T-helper 1 cell (primary cell): ENCODE measurements at regions not wholly inside any gene's neighbourhood (a gene's known extent, or its start where the extent isn't known, plus 50 kb on each side); places are given as distances from the start of the nearest gene placed in this dataset.

Source experiments
- DNase-seq, 5 donors: peaks; one replicate each; pipeline ENCODE4 v3.0.0-alpha.2; 2012 to 2020

DNA sequence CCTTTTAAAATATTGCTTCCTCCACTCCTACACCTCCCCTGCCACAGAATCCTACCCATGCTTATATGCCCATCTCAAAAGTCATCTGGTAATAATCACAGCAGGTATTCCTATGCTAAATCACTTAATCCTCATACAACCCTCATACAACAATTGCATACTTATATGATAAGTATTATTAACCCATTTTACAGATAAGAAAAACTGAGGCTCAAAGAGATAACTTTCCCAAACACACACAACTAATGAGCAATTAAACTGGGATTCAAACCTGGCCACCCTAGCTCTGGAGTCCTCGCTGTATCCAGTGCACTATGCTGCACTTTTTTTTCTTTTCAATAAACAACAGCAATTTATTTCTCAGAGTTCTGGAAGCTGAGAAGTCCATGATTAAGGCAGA, 99.8 kb upstream of the TSPAN5 start:
- no peak for DNase-seq

DNA sequence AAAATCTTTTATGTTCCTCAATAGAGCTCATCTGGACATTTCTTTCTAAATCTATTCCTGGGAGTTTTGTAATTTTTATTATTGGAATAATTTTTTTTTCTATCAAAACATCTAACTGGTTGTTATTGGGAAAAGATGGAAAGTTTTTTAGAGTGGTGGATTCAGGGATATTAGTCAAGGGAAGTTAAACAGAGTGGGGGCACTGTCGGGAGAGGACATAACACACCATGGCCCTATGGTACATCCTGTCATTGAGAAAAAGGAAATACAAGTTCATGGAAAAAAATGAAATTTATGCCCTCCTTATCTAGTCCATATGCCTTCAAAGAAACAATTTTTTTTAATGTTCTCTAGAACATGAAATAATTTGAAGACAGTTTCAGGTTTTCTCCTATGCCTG, 96.3 kb upstream of the TSPAN5 start:
- DNase-seq = no peak

DNA sequence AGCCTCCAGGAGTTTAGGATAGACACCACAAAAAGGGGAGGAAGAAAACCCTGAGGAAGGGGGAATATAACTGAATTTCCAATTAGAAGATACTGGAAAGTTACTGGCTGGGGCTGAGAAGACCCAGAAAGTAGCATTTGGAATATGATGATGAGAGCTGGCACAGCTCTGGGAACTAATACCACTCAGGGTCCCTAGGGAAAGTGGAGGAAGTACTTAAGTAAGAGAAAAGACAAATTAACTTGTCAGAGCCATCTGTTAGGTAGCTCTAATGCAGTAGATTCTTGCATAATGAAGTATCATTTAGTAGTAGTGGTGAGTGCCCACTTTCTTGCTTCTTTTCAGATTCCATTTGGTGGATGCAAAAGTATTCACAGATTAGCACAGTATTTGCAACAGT, 90.8 kb upstream of the TSPAN5 start:
- no peak for DNase-seq

DNA sequence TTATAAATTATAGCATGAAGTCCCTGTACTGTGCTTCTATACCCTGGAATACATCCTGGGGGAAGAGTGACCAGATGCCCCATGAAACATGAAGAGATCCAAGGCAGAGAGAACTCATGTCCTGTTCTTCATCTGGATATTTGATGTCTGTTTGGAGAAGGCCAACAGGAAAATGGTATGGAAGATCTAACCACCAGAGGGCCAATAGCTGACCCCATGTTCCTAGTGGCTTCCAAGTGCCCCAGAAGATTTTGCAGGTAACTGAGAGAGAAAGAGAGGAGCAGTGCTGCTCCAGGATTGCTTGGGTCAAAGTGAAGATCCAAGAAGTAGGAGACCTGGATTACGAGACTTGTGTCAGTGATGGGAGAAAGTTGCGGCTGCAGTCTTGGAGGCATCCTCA, 90.2 kb upstream of the TSPAN5 start:
- no peak for DNase-seq

DNA sequence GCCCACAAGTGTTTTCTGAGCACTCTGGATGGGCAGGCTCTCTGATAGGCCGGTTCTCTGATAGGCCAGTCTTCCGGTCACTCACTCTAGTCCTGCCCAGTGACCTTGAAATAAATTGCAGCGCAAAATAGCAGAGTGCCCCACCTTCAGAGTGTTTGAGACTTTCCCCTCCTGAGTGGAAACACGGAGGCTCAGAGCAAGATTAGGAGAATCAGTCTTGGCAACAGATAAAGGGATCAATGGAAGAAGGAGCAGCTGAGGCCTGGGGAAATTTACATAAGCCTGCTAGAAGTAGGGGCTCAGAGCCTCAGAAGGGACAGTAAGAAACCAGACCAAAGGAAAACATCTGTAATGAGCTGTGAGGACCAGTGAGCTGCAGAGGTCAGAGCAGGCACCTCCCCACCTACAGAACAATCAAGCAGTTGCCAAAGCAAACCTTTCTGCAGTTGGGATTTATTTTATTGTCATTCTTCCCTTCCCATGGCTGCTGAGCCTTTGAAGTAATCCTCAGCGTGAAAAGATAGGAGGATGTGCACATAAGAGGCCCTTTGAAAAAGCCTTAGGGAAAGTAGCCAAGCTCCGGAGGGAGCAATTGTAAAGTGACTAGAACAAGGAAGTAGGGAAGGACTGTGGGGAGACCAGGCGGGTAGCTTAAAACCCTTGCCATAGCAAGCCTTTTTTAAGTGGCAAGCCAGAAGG, 89.1 kb upstream of the TSPAN5 start:
- no peak for DNase-seq

DNA sequence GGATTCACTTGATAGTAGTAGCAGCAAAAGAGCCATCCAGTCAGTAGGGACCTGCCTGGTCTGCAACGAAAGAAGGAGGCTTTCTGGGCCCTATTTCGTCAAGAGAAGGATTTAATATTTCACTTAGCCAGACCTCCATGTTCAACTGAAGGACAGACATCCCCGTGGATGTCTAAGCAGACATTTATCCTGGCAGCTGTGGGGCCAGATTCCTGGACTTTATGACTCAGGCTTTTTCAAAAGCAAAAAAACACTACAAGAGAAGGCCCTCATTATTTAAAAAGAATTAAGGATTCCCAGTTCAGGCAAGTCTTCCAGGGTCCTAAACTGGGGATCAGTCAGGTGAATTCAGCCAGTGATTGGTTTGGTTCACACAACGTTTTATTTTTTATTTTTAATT, 88.5 kb upstream of the TSPAN5 start:
- no peak for DNase-seq

DNA sequence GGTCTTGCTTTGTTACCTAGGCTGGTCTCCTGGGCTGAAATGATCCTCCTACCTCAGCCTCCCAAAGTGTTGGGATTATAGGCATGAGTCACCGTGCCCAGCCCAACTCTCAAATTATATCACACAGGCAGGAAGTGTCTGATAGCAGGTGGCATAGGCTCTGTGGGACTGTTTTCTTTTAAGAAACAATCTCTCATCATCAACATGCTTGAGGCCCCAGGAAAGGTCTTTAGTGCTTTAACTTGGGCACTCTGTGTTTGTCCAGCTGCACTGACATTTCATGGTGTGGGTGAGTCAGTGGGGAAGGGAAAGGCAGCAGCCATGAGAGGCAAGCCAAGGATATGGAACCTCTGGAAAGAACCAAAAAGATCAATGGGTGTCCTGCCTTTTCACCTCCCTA, 88.1 kb upstream of the TSPAN5 start:
- DNase-seq = no peak

DNA sequence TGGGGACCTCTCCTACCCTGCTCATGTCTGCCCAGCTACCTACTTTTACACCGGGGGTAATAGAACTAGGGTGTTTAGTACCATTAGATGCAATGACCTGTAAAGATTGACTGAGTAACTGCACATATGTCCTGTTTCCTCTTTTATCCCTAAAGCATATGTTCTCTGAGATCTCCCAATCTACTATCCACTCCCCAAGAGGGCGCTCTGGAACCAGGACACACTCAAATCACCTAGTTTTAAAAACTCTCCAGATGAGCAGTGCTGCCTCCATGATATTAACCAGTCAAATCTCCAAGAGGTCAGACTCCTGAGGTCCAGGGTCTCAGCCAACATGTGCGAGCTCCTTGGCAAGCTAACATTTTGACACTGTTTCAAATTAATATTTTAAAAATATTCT, 87.0 kb upstream of the TSPAN5 start:
- DNase-seq = no peak

DNA sequence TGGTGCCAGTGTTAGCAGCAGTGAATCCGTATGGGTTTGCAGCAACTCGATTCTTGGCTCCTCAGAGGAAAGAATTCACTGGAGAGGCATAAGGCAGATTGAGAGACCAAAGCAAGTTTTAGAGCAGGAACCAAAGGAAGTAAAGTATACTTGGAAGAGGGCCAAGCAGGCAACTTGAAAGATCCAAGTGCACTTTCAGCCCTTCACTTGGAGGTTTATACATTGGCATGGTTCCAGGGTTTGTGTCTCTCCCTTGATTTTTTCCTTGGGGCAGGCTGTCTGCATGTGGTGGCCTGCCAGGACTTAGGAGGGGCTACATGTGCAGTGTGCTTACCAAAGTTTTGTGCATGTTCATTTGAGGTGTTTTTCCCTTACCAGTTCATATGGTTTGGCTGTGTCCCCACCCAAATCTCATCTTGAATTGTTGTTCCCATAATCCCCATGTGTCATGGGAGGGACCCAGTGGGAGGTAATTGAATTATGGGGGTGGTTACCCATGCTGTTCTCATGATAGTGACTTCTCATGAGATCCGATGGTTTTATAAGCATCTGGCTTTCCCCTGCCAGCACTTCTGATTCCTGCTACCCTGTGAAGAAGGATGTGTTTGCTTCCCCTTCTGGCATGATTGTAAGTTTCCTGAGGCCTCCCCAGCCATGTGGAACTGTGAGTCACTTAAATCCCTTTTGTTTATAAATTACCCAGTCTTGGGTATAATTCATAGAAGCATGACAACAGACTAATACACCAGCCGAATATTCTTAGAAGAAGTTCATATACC, 86.2 kb upstream of the TSPAN5 start:
- DNase-seq = no peak

DNA sequence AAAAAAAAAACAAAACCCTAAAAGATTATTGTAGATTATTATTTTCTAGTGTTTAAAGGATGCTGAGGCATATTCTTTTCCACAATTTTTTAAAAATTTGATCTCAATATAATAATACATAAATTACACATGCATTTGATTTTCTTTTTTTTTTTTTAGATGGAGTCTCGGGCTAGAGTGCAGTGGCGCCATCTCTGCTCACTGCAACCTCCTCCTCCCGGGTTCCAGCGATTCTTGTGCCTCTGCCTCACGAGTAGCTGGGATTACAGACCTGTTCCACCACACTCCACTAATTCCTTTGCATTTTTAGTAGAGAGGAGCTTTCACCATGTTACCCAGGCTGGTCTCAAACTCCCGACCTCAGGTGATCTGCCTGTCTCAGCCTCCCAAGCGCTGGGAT, 83.5 kb upstream of the TSPAN5 start:
- no peak for DNase-seq

DNA sequence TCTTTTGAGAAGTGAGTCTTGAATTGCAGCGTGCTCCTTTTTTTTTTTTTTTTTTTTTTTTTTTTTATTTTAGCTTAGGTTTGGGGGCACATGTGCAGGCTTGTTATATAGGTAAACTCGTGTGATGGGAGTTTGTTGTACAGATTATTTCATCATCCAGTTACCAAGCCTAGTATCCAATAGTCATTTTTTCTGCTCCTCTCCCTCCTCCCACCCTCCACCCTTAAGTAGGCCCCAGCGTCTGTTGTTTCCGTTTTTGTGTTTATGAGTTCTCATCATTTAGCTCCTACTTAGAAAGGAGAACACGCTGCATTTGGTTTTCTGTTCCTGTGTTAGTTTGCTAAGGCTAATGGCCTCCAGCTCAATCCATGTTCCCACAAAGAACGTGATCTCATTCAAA, 81.3 kb upstream of the TSPAN5 start:
- DNase-seq = no peak

DNA sequence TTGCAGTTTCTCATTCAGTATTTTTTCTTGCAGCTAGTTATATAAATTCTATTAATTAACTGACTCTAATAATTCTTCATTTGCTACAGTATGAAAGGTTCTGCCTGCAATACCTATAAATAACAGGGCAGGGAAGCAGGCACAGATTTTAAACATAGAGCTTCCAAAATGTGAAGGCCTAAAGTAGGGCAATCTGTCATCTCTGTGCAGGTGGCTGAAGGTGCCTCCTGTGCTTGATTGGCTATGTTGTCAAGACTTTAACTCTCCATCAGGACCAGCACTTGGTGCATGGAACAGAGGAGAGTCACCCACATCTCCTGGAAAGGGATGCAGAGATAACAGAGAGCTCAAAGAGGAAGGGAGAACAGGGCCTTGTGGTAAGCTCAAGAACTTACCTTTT, 75.2 kb upstream of the TSPAN5 start:
- no peak for DNase-seq

DNA sequence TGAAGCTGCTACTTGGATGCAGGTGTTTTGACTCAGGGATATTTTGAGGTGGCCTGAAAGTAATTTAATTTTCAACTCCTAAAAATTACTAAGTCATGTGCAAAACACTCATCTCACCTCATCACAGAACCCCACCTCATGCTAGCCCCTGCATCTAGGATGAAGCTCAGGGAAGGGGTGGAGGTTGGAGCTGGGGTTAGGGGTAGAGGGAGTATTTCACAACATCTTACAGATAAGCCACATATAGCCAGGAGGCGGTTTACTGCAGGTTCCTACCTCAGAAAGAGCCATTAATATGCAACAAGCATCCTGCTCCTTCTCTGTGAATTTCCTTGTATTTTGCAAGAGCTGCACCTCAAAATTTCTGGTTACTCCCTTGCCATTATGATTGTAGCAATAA, 70.5 kb upstream of the TSPAN5 start:
- DNase-seq = no peak

DNA sequence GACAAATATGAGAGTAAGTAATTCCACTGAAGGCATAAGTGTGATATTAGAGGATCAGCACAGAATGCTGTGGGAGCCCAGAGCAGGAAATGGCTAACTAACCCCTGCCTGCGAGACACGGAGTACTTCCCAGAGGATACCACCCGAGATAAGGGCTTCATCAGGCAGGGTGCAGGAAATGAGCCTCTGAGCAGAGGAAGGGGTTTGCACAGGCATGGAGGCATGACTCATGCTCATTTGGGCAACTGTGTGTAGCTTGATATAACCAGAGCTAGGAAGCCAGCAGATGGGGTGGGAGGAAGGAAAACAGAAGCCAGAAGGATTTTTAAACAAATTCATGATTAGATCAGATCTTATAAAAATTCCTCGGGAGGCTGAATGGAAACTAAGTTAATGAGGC, 70.0 kb upstream of the TSPAN5 start:
- DNase-seq = no peak

DNA sequence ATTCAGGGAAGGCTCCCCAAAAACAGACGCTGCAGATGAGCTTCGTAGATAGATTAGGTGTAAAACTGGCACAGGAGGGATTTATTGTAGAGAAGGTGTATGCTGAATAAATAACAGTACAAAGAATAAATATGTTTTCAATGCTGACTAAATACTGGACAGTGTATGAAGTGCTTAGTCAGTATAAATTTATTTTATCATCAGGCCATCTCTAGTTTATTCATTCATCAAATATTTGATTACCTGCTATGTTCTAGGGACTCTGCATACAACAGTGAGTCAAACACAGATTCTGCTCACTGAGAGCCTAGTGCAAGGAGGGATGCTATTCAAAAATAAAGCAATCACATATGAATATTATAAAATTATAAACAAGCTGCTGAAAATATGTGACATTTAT, 63.6 kb upstream of the TSPAN5 start:
- DNase-seq = no peak

DNA sequence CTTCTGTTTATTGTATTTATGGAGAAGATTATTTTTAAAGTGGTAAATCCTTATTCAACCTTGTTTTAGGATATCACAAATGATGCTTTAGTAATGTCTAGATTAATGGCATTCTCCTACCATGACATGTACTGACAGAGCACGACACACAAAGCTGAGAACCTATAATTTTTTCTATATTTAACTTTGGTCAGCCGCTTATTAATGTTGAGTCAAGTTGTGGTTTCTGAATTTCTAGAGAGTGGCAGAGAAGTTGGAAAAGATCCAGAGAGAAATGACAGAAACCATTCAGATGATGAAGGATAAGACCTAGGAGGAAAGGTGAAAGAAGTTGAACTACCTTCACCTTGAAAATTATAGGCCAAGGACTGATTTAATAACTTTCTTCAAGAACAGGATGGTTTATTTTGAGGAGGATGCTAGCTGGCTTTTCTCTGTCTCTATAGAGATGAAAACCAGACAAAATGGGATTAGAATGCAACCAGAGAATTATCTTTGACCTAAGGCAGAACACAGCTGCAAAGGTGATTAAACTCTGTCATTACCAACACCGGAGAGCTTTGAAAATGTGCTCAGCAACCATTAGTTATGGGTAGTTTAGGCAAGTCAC, 62.6 kb upstream of the TSPAN5 start:
- DNase-seq = no peak

DNA sequence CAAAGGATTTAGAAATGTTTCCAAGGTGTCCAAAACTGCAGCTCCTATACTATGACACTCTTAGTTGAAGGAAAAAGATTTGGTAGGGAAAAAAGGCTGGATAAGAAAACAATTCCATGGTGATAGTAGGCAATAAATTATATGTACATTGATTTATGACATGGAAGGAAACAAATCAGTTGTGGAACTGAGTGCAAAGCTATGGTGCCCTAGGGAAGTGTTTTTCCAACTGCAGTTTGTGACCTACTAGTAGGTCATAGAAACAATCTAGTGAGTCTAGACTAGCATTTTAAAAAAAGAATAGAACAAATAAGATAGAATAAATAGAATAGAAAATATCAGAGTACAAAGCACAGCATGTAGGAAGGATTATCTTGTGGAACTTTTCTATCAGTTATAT, 58.4 kb upstream of the TSPAN5 start:
- no peak for DNase-seq

DNA sequence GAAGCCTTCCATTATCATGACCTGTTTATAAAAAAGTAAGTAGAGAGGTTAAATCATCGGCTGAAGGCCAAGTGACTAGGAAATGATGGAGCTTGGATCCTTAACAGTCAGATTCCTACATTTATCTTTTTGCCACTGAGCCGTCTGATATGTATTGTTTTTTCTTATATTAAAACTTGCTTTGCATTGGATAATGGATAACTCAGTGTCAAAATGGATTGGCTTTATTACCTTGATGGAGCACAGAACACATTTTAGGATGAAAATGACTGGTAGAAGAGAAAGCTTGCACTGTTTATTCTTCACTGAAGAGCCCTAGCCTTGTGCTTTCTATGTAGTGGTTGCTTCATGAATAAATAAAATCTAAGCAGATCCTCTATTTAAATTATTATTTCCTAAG, 54.2 kb upstream of the TSPAN5 start:
- DNase-seq = no peak

DNA sequence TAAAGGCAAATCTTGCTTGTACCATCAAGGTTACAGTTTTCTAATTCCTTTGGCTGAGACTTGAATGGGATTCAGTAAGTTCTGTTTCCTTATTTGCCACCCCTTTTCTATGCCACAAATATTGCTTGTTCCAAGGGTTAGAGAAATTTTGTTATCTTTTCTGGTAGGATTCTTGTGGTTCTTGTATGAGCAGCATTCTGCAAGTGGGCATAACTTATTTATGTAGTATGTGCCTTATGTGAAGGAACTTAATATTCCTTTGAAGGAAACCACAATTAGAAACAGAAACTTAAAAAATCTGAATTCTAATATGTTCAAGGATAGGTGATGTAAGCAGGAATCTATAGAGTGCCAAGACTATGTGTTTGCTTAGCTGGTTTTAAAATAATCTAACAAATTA, 53.1 kb upstream of the TSPAN5 start:
- no peak for DNase-seq

DNA sequence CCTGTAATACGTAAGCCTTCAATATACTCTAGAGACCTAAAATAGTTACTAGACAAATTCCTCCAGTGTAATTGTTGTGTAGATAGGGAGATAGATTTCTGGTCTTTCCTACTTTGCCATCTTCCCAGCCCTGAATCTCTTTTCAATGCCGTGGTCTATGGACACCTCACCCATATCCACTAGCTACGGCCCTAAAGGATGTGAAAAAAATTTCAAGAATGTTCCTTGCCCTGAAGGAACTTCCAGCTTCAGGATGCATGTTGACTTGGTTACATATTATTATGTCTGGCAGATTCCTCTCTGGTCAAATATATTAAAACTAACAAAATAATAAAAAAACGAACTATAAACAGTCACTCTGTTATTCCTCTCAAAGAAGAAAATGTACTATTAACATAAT, 52.4 kb upstream of the TSPAN5 start:
- DNase-seq = no peak
